IMR-90 (cell line): ENCODE measurements at regions not wholly inside any gene's neighbourhood (a gene's known extent, or its start where the extent isn't known, plus 50 kb on each side); places are given as distances from the start of the nearest gene placed in this dataset.

Experiments used
- ATAC-seq: fragments of 200-7000 bp; cut with Tn5 transposase; 2 replicates; pipeline ENCODE4 v1.9.1; 2020; ENCODE audit warnings: low read depth, mild to moderate bottlenecking, moderate library complexity
- BruUV-seq: library from RNA; stranded (reverse); fragments of 400-500 nt; replicated peaks from 2 replicates; lab custom pipeline; 2021; lab: Mats Ljungman, UMichigan
- CTCF ChIA-PET: fragments of 300-600 bp; formaldehyde crosslinking; extraction: SDS; loops from one replicate; lab custom pipeline; 2021; ENCODE audit warnings: antibody characterized with exemption; lab: Yijun Ruan, JAX
- POLR2A ChIA-PET: fragments of 300-600 bp; sonication (Branson Sonifier 250); formaldehyde crosslinking; loops from one replicate; lab custom pipeline; 2022; ENCODE audit warnings: antibody characterized with exemption; ENCODE audit not compliant: unreplicated experiment; lab: Charles Lee
- DNase-seq: peaks from one replicate; pipeline ENCODE4 v3.0.0; 2013
- H2AFZ ChIP-seq: replicated peaks from 2 replicates; pipeline ENCODE3; 2013; ENCODE audit warnings: low read length, mild to moderate bottlenecking; ENCODE audit not compliant: poor library complexity
- H2AK5ac ChIP-seq: 2 replicates; pipeline ENCODE4 v1.6.1; 2013; ENCODE audit warnings: low read depth, low read length, inconsistent platforms
- H2AK9ac ChIP-seq: replicated peaks from 2 replicates; pipeline ENCODE3; 2013; ENCODE audit warnings: mild to moderate bottlenecking, low read depth, low read length, moderate library complexity; ENCODE audit not compliant: poor library complexity
- H2BK120ac ChIP-seq: 2 replicates; pipeline ENCODE4 v1.6.1; 2013; ENCODE audit warnings: low read depth, low read length, inconsistent platforms
- H2BK15ac ChIP-seq: 3 replicates; pipeline ENCODE4 v1.6.1; 2013; ENCODE audit warnings: low read depth, low read length, inconsistent platforms
- H2BK20ac ChIP-seq: 2 replicates; pipeline ENCODE4 v1.6.1; 2013; ENCODE audit warnings: low read depth, mild to moderate bottlenecking, inconsistent platforms, low read length, moderate library complexity
- H2BK5ac ChIP-seq: 2 replicates; pipeline ENCODE4 v1.6.1; 2013; ENCODE audit warnings: mild to moderate bottlenecking, low read depth, low read length, inconsistent platforms; ENCODE audit not compliant: poor library complexity, severe bottlenecking
- H3K14ac ChIP-seq: replicated peaks from 2 replicates; pipeline ENCODE4 v1.6.1; 2013; ENCODE audit warnings: low read depth, low read length, inconsistent platforms
- H3K18ac ChIP-seq: 2 replicates; pipeline ENCODE4 v1.6.1; 2013; ENCODE audit warnings: low read depth, low read length, control low read depth
- H3K23ac ChIP-seq: 2 replicates; pipeline ENCODE4 v1.6.1; 2013; ENCODE audit warnings: low read depth, low read length, inconsistent platforms
- H3K27ac ChIP-seq: 2 replicates; pipeline ENCODE4 v1.5.1; 2013; ENCODE audit warnings: mild to moderate bottlenecking, control low read depth, low read length; ENCODE audit not compliant: insufficient read depth
- H3K27me3 ChIP-seq: 2 replicates; pipeline ENCODE4 v1.6.1; 2013; ENCODE audit warnings: low read length; ENCODE audit not compliant: control insufficient read depth, insufficient read depth
- H3K36me3 ChIP-seq: 2 replicates; pipeline ENCODE4 v1.6.1; 2013; ENCODE audit warnings: low read length, mixed read lengths; ENCODE audit not compliant: control insufficient read depth, insufficient read depth
- H3K4ac ChIP-seq: 2 replicates; pipeline ENCODE4 v1.6.1; 2013; ENCODE audit warnings: low read depth, low read length, inconsistent platforms
- H3K4me1 ChIP-seq: 2 replicates; pipeline ENCODE4 v1.6.1; 2013; ENCODE audit warnings: low read length, mixed read lengths; ENCODE audit not compliant: control insufficient read depth, insufficient read depth
- H3K4me2 ChIP-seq: 2 replicates; pipeline ENCODE4 v1.6.1; 2013; ENCODE audit warnings: low read depth, mild to moderate bottlenecking, control low read depth, low read length, moderate library complexity
- H3K4me3 ChIP-seq: 2 replicates; pipeline ENCODE4 v1.5.1; 2013; ENCODE audit warnings: low read depth, mild to moderate bottlenecking, control low read depth, low read length, moderate library complexity; ENCODE audit not compliant: insufficient read depth
- H3K56ac ChIP-seq: 2 replicates; pipeline ENCODE4 v1.6.1; 2013; ENCODE audit warnings: low read length, inconsistent platforms; ENCODE audit not compliant: insufficient read depth; ENCODE audit errors: extremely low read depth
- H3K79me1 ChIP-seq, 2 experiments: 2 replicates each; pipeline ENCODE4 v1.6.1; 2013; ENCODE audit warnings: low read length in 2 of 2, inconsistent platforms in 1 of 2, low read depth in 1 of 2
- H3K9ac ChIP-seq: 2 replicates; pipeline ENCODE4 v1.6.1; 2013; ENCODE audit warnings: low read depth, low read length, control low read depth
- H3K9me1 ChIP-seq: 2 replicates; pipeline ENCODE4 v1.6.1; 2013; ENCODE audit warnings: low read length, inconsistent platforms; ENCODE audit not compliant: insufficient read depth
- H3K9me3 ChIP-seq: 2 replicates; pipeline ENCODE4 v1.6.1; 2013; ENCODE audit warnings: low read length; ENCODE audit not compliant: control insufficient read depth, insufficient read depth
- H4K20me1 ChIP-seq: 2 replicates; pipeline ENCODE4 v1.6.1; 2013; ENCODE audit warnings: low read length, inconsistent platforms; ENCODE audit not compliant: insufficient read depth
- H4K5ac ChIP-seq: 2 replicates; pipeline ENCODE4 v1.6.1; 2013; ENCODE audit warnings: mild to moderate bottlenecking, low read depth, low read length, control low read depth
- H4K8ac ChIP-seq, 2 experiments: 2 replicates each; pipeline ENCODE4 v1.6.1; 2013; ENCODE audit warnings: low read depth in 2 of 2, low read length in 2 of 2, control low read depth in 1 of 2, inconsistent platforms in 1 of 2
- H4K91ac ChIP-seq: 2 replicates; pipeline ENCODE4 v1.6.1; 2013; ENCODE audit warnings: low read depth, low read length, inconsistent platforms; ENCODE audit not compliant: insufficient read depth
- NFE2L2 ChIP-seq: fragments of 150-350 bp; IDR thresholded peaks from 2 replicates; pipeline ENCODE4 v1.6.1; 2016; ENCODE audit warnings: low read depth, mild to moderate bottlenecking, low read length
- WGBS, 2 experiments: methylation state at CpG; one replicate each; pipeline versions ENCODE4 v1.1.5 to v1.1.7; 2013; ENCODE audit warnings: missing lambda C conversion rate in 2 of 2; ENCODE audit not compliant: insufficient read length in 1 of 2; ENCODE audit errors: extremely low coverage in 2 of 2; 5-methylcytosine and 5-hydroxymethylcytosine counted together
- dilution Hi-C: fragments of 300-500 bp; cut with HindIII; formaldehyde crosslinking; loops from one replicate; pipeline ENCODE4 v1.14.3; 2018; ENCODE audit warnings: low sequenced_read_pairs; ENCODE audit not compliant: unreplicated experiment
- in situ Hi-C: fragments of 300-500 bp; cut with MboI; formaldehyde crosslinking; loops from 3 replicates; pipeline ENCODE4 v1.14.3; 2019; ENCODE audit warnings: low sequenced_read_pairs, inconsistent platforms, mixed read lengths
- intact Hi-C: fragments of 100-400 bp; cut with micrococcal nuclease; formaldehyde crosslinking; loops from 2 replicates; pipeline ENCODE4 v1.10.0; 2022

- WGBS, 2 experiments, result no CpG with 5 or more reads among the region's 3 CpGs
- ATAC-seq (no peak), DNase-seq (no peak)
- H3K4me1 ChIP-seq, result no peaks in the 10 kb centered on the region
- H3K18ac ChIP-seq, result no peak overlapping the region
- no peak overlapping the region for H3K4me2 ChIP-seq
- in situ Hi-C loops (no loop called here), intact Hi-C loops (loop anchor here (10.0 kb wide), 1 partner anchor 1059 kb away; no protein-coding TSS in a partner anchor), dilution Hi-C loops (no loop called here)
- H2AFZ ChIP-seq, result no peak overlapping the region
- H4K5ac ChIP-seq, result no peak overlapping the region
- H3K36me3 ChIP-seq, result no peaks in the 10 kb centered on the region
- H3K9me3 ChIP-seq, result peaks cover 9% of the 10 kb centered on the region
- no peak overlapping the region for H2BK20ac ChIP-seq
- no peak overlapping the region for H2AK9ac ChIP-seq
- no peaks in the 10 kb centered on the region for H3K27me3 ChIP-seq
- no peak for TF ChIP-seq NFE2L2
- H4K91ac ChIP-seq, result no peak overlapping the region
- no peak overlapping the region for H3K4me3 ChIP-seq
- no peak overlapping the region for H2BK5ac ChIP-seq
- no peak overlapping the region for H3K4ac ChIP-seq
- H3K14ac ChIP-seq, result no peak overlapping the region
- no peak overlapping the region for H2AK5ac ChIP-seq
- H2BK120ac ChIP-seq, result no peak overlapping the region
- no peaks in the 10 kb centered on the region for H3K79me1 ChIP-seq
- H4K20me1 ChIP-seq, result no peaks in the 10 kb centered on the region
- no peaks in the 10 kb centered on the region for H3K9me1 ChIP-seq
- H4K8ac ChIP-seq, result no peak overlapping the region
- BruUV-seq, result no TSS peak
- H3K56ac ChIP-seq, result no peak overlapping the region
- CTCF ChIA-PET, result no interaction called here
- no peak overlapping the region for H3K27ac ChIP-seq
- no peak overlapping the region for H3K9ac ChIP-seq
- no peak overlapping the region for H2BK15ac ChIP-seq
- no peak overlapping the region for H3K23ac ChIP-seq
- POLR2A ChIA-PET, result no interaction called here
Observed at GRCh38 chr12:17383321-17383720, 706.7 kb downstream of the RERGL start.
